ENCODE measurements at regions not wholly inside any gene's neighbourhood (a gene's known extent, or its start where the extent isn't known, plus 50 kb on each side); places are given as distances from the start of the nearest gene placed in this dataset.
"Not testable (repeated sequence)": the region's sequence is repeated elsewhere in the genome, so short reads cannot be mapped to it uniquely, and the experiment has no call there.

DNA sequence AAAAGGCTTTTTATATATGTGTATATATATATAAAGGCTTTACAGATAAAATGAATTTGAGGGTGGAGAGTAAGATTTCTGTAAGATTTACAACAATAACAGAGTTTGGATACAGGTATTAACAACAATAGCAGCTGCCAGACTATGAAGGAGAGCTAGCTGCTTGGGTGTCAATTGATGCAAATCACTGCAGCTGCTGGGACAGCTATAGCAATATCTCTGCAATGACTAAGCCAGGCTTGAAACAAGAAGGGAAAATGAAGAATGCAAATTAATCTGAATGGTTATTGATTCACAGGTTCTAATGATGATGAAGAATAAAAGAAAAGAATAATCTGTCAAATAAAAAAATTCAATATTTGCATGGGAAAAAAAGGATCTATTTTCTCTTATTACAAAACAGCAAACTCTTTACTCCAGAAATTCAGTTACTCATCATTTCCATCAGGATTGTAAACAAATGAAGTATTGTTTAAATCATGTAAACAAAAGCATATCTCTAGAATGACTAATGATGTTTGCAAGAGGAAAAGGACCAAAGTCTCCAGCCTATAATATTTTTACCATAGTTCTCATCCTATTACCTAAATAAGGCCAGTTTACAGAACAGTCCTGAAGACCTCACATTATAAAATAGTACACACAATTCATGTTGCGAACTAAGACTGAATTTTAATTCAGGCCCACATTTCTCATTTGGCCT is 219.0 kb downstream of the HTR1A start:
- intact Hi-C loops (cut with DNase I), result no loop called here

GRCh38 chr5:63732880-63733279 is 229.4 kb downstream of the HTR1A start:
- DNase-seq (ENCODE audit: low spot score); intact Hi-C loops (cut with DNase I): not testable (repeated sequence)

More for the DNA sequence above, 219.0 kb downstream of the HTR1A start:
- DNase-seq (ENCODE audit: low spot score), result no peak

- intact Hi-C loops (cut with DNase I), result no loop called here
- DNase-seq (ENCODE audit: low spot score), result no peak
These were observed 234.7 kb downstream of the HTR1A start for GRCh38 chr5:63727583-63727982.

DNA sequence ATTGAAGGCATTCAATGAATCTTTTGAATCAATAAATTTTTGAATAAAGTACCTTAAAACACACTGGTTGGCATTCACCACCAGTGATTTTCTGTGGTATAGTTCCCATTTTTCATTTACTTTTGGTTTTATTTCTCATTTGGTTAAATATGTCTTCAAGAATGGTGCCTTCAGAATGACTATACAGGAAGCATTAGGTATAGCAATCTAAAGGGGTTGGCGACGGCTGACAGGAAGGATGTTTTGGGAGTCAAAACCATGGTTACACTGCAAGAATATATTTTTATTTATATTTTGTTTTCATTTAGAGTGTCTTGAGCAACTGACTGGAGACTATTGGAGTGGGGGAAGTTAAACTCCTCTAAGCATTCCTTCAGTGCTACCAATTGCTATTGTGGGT is 235.7 kb downstream of the HTR1A start:
- intact Hi-C loops (cut with DNase I), result no loop called here
- no peak for DNase-seq (ENCODE audit: low spot score)

- no peak for DNase-seq (ENCODE audit: low spot score)
- intact Hi-C loops (cut with DNase I), result no loop called here
These were observed 243.1 kb downstream of the HTR1A start for GRCh38 chr5:63719147-63719546.

GRCh38 chr5:63700241-63700640 is 262.0 kb downstream of the HTR1A start:
- no peak for DNase-seq (ENCODE audit: low spot score)

DNA sequence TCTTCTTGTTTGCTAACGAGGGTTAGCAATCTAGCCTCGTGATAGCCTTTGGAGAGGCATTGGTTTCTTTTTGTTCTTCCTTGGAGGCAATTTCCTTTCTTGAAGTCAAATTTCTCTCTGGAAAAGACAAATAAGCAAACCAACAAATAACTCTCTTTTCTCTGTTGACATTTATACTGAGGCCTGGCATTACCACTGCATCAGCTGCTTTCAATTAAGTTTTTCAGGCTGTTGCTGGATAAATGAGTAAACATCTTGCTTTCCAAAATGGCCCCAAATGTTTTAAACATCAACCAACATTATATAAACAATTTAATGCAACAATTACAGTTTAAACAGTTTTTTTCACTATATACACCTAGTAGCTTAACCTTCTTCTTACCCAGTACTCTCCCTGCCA is 264.4 kb downstream of the HTR1A start:
- intact Hi-C loops (cut with DNase I), result no loop called here
- no peak for DNase-seq (ENCODE audit: low spot score)

More at GRCh38 chr5:63700241-63700640, 262.0 kb downstream of the HTR1A start:
- intact Hi-C loops (cut with DNase I), result no loop called here

DNA sequence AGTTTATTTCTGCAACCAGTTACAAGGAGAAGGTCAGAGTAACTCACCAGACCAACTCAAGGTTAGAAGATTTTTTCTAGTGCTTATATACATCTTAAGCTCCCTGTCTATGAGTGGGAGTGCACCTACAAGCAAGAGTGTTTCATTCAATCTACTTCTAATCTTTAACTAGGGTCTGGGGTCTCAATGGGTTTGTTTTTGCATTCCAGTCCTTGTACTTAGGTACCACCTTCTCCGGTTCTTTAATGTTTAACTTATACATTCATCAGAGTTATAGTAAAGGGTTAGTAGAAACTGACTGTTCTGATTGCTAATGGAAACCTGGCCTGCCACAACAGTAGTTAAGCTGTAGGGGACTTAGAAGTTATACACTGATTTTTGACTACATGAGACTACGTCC is 271.7 kb downstream of the HTR1A start:
- DNase-seq (ENCODE audit: low spot score), result no peak
- intact Hi-C loops (cut with DNase I), result no loop called here

DNA sequence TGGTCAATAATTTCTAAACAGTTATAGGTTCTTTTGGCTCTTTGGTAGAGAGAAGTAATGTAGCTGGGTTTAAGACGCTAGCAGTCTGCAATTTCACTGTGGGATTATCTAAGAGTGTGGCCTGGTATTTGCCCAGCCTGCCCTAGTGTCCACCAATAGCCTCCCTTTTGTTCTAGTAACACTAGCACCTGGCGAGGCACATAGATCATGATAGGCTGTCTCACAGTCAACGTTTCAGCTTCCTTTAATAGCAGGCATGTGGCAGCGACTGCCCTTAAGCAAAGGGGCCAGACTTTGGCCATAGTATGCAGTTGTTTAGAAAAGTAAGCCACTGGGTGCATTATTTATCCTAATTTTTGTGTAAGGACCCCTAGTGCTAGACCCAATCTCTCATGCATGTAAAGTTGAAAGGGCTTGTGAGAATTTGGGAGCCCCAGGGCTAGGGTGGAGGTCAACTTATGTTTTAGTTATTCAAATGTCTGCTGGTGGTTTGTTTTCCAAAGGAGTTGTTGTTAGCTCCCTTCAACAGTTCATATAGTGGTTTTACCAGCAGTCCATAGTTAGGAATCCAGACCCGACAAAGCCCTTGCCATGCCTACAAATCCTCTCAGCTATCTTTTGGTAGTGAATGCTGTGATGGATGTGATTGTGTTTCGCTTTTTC is 274.3 kb downstream of the HTR1A start:
- intact Hi-C loops (cut with DNase I), result no loop called here
- DNase-seq (ENCODE audit: low spot score), result no peak

DNA sequence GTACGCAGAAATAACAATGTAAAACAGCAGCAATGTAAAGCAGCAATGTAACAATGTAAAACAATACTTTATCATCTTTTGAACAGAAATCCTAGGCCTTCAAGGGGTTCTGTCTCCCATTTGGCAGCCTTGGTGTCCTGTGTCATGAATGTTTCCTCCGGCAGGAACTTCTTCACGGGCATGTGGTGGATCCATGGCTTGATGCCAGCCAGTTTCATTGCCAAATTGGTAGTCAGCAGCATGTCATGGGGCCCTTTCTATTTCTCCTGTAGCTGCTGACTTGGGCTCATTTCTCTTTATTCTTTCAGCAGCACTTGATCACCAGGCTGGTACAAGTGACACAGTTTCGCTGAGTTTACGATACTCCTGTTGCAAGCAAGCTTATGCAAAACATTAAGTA is 275.3 kb downstream of the HTR1A start:
- DNase-seq (ENCODE audit: low spot score), result no peak
- intact Hi-C loops (cut with DNase I), result no loop called here

GRCh38 chr5:63686181-63686580 is 276.1 kb downstream of the HTR1A start:
- no peak for DNase-seq (ENCODE audit: low spot score)

GRCh38 chr5:63685454-63685853 is 276.8 kb downstream of the HTR1A start:
- no peak for DNase-seq (ENCODE audit: low spot score)
- intact Hi-C loops (cut with DNase I), result no loop called here

More at GRCh38 chr5:63686181-63686580, 276.1 kb downstream of the HTR1A start:
- intact Hi-C loops (cut with DNase I), result no loop called here

GRCh38 chr5:63674881-63675280 is 287.4 kb downstream of the HTR1A start:
- intact Hi-C loops (cut with DNase I), result no loop called here

DNA sequence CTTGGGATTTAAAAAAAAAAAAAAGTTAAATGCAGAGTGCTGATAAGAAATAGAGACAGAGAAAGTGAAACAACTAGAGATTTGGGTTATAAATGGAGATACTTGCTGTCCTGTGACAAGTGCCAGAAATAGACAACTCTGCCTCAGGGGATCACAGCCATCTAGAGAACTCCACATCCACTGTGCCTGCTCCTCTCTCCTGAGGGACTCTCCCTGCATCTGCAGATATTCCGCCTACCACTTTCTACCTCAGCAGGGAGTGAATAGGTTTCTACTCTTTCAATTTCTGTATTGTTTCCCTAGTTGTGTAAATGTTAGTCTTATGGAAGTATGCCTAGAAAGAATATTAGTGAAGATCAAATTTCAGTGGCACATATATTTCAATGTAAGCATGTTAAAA is 307.2 kb downstream of the HTR1A start:
- no peak for DNase-seq (ENCODE audit: low spot score)
- intact Hi-C loops (cut with DNase I), result no loop called here

More at GRCh38 chr5:63674881-63675280, 287.4 kb downstream of the HTR1A start:
- DNase-seq (ENCODE audit: low spot score), result no peak

- intact Hi-C loops (cut with DNase I), result no loop called here
These were observed 311.7 kb downstream of the HTR1A start for GRCh38 chr5:63650581-63650980.

GRCh38 chr5:63648376-63648775 is 313.9 kb downstream of the HTR1A start:
- intact Hi-C loops (cut with DNase I), result no loop called here
- no peak for DNase-seq (ENCODE audit: low spot score)

More at GRCh38 chr5:63650581-63650980, 311.7 kb downstream of the HTR1A start:
- no peak for DNase-seq (ENCODE audit: low spot score)

GRCh38 chr5:63629951-63630630 is 332.2 kb downstream of the HTR1A start:
- intact Hi-C loops (cut with DNase I), result no loop called here
- DNase-seq (ENCODE audit: low spot score), result no peak

- intact Hi-C loops (cut with DNase I), result no loop called here
- DNase-seq (ENCODE audit: low spot score), result no peak
These were observed 348.8 kb downstream of the HTR1A start for GRCh38 chr5:63613442-63613841.

DNA sequence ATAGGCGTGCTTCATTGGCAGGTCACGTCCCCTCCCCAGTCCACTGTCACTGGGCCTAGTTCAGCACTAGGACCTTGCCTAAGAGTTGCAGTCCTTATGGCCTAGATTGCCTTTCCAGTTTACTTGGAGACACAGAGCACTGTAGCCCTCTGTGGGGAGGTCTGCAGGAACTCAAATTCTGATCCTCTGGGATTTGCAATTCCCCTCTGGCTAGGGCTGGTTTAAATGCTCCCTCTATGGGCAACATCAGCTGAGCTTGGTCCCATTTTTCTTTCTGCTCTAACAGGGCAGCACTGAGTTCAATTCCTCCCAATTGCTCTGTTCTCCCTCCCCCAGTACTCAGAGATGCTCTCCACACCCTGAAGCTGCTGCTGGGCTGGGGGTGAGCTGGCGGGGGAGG is 358.2 kb downstream of the HTR1A start:
- intact Hi-C loops (cut with DNase I), result no loop called here
- DNase-seq (ENCODE audit: low spot score), result no peak

GRCh38 chr5:63602971-63603370 is 359.3 kb downstream of the HTR1A start:
- no peak for DNase-seq (ENCODE audit: low spot score)
- intact Hi-C loops (cut with DNase I), result no loop called here

DNA sequence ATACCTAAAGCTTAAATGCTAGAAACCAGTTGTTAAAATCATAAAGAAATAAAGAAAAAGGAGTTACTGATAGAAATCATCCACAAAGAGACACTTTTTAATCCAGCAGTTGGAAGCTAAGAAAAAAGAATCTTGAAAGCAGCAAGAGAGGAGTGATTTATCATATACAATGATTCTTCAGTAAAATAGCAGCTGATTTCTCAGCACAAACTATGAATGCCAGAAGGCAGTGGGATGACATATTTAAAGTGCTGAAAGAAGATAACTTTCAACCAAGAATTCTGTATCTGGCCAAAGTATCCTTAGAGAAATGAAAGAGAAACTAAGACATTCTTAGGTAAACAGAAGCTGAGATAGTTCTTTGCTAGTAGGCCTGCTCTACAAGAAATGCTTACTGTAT is 366.0 kb downstream of the HTR1A start:
- intact Hi-C loops (cut with DNase I), result no loop called here
- DNase-seq (ENCODE audit: low spot score), result no peak

Data from cardiac septum (tissue), 1 donor.